OCI-LY1 (cell line): ENCODE measurements at regions not wholly inside any gene's neighbourhood (a gene's known extent, or its start where the extent isn't known, plus 50 kb on each side); places are given as distances from the start of the nearest gene placed in this dataset.

Source experiments
- EZH2 ChIP-seq: fragments of 200-600 bp; sonication (generic), shearing (Covaris generic); IDR thresholded peaks from 2 replicates; pipeline ENCODE4 v1.8.0; 2017; ENCODE audit warnings: borderline replicate concordance, mixed run types, mild to moderate bottlenecking, antibody characterized with exemption, low read length, moderate library complexity, mixed read lengths
- TF ChIP-seq, protein P1 (sequence below): fragments of 200-600 bp; sonication (generic), shearing (Covaris generic); IDR thresholded peaks from 2 replicates; pipeline ENCODE4 v1.5.1; 2017; ENCODE audit warnings: mild to moderate bottlenecking, antibody characterized with exemption, low read length, moderate library complexity, mixed read lengths

GRCh38 chr18:78487649-78488048 lies 492.0 kb upstream of the SALL3 start:
- no peak for TF ChIP-seq EZH2
- TF ChIP-seq, protein P1, sequence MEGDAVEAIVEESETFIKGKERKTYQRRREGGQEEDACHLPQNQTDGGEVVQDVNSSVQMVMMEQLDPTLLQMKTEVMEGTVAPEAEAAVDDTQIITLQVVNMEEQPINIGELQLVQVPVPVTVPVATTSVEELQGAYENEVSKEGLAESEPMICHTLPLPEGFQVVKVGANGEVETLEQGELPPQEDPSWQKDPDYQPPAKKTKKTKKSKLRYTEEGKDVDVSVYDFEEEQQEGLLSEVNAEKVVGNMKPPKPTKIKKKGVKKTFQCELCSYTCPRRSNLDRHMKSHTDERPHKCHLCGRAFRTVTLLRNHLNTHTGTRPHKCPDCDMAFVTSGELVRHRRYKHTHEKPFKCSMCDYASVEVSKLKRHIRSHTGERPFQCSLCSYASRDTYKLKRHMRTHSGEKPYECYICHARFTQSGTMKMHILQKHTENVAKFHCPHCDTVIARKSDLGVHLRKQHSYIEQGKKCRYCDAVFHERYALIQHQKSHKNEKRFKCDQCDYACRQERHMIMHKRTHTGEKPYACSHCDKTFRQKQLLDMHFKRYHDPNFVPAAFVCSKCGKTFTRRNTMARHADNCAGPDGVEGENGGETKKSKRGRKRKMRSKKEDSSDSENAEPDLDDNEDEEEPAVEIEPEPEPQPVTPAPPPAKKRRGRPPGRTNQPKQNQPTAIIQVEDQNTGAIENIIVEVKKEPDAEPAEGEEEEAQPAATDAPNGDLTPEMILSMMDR = no peak
